Right lobe of liver (tissue), 6 donors: ENCODE measurements at regions not wholly inside any gene's neighbourhood (a gene's known extent, or its start where the extent isn't known, plus 50 kb on each side); places are given as distances from the start of the nearest gene placed in this dataset.

Experiments
- ATAC-seq, 4 donors: fragments of 200-7000 bp; cut with Tn5 transposase; one replicate each; pipeline ENCODE4 v1.9.1; 2020; ENCODE audit warnings: mild to moderate bottlenecking in 4 of 4, moderate library complexity in 4 of 4
- DNase-seq, 3 donors: peaks; one replicate each; pipeline ENCODE4 v3.0.0-alpha.2; 2020
- H3K27ac ChIP-seq, 3 donors: fragments of 200-600 bp; one replicate each; pipeline ENCODE4 v1.8.0; 2022
- H3K27me3 ChIP-seq, 2 donors: fragments of 200-600 bp; one replicate each; pipeline ENCODE4 v1.8.0; 2022
- H3K36me3 ChIP-seq, 4 donors: fragments of 200-600 bp; sonication (generic) in 1 of 4; one replicate each; pipeline versions ENCODE4 v1.5.1 to v1.8.0; 2017 to 2022; ENCODE audit warnings: control low read depth in 1 of 4
- H3K4me1 ChIP-seq, 4 donors: fragments of 200-600 bp; sonication (generic) in 1 of 4; one replicate each; pipeline versions ENCODE4 v1.5.1 to v1.8.0; 2017 to 2022; ENCODE audit warnings: control low read depth in 1 of 4
- H3K4me3 ChIP-seq, 3 donors: fragments of 200-600 bp; one replicate each; pipeline ENCODE4 v1.8.0; 2022
- H3K9me3 ChIP-seq, 4 donors: fragments of 200-600 bp; sonication (generic) in 1 of 4; one replicate each; pipeline versions ENCODE4 v1.5.1 to v1.8.0; 2017 to 2022; ENCODE audit warnings: control low read depth in 1 of 4
- CTCF ChIP-seq, 4 donors: fragments of 200-600 bp in 3 of 4; fragments of 450-650 bp in 1 of 4; IDR thresholded peaks; one replicate each; pipeline versions ENCODE4 v1.5.1 to v1.8.0; 2016 to 2022; ENCODE audit warnings: antibody characterized with exemption in 4 of 4, mild to moderate bottlenecking in 2 of 4
- POLR2A ChIP-seq: fragments of 450-650 bp; IDR thresholded peaks from one replicate; pipeline ENCODE4 v1.6.1; 2017; ENCODE audit warnings: antibody characterized with exemption, mild to moderate bottlenecking
- WGBS: methylation state at CpG from one replicate; pipeline ENCODE4 v1.1.6; 2018; ENCODE audit warnings: low coverage, low lambda C conversion rate; ENCODE audit not compliant: insufficient coverage; ENCODE audit errors: missing lambda C conversion rate; 5-methylcytosine and 5-hydroxymethylcytosine counted together
- intact Hi-C, 2 donors: fragments of 100-400 bp; cut with DNase I; formaldehyde crosslinking; loops; one replicate each; pipeline versions ENCODE4 v1.11.2 to v1.14.1; 2022
- donor health status: DM: no; HTN: yes; CAD: no.
- donor health status: DM: no; HTN: no; CAD: no.
- donor health status: DM: no; HTN: no; CAD: no.
- donor health status: DM: no; HTN: yes; CAD: no.
- donor health status: DM: no; HTN: yes; CAD: no.

- WGBS: 61% methylated on average over 3 of the region's 3 CpGs
- ATAC-seq: no peak
- TF ChIP-seq CTCF (IDR thresholded peaks at IDR 0.05): no peak
- TF ChIP-seq POLR2A: no peak
- intact Hi-C loops: no loop called here
- no peaks in the 10 kb centered on the region for H3K4me1 ChIP-seq
- H3K4me3 ChIP-seq: no peak overlapping the region
- no peaks in the 10 kb centered on the region for H3K36me3 ChIP-seq
- no peaks in the 10 kb centered on the region for H3K27me3 ChIP-seq
- no peak for DNase-seq
- H3K27ac ChIP-seq: no peak overlapping the region
- H3K9me3 ChIP-seq: no peaks in the 10 kb centered on the region
Measured at GRCh38 chr16:54346041-54346440, 59.5 kb upstream of the IRX3 start.

- ATAC-seq: no peak
- no peaks in the 10 kb centered on the region for H3K4me1 ChIP-seq
- TF ChIP-seq POLR2A: no peak
- no peak for TF ChIP-seq CTCF (IDR thresholded peaks at IDR 0.05)
- H3K4me3 ChIP-seq: no peak overlapping the region
- no peaks in the 10 kb centered on the region for H3K27me3 ChIP-seq
- H3K9me3 ChIP-seq: no peaks in the 10 kb centered on the region
- H3K27ac ChIP-seq: no peak overlapping the region
- WGBS: 70% methylated on average over 17 of the region's 22 CpGs
- no peaks in the 10 kb centered on the region for H3K36me3 ChIP-seq
- intact Hi-C loops: no loop called here
- DNase-seq: no peak
Measured at GRCh38 chr16:54344646-54345630, 58.4 kb upstream of the IRX3 start.

GRCh38 chr16:54342966-54343365 is 56.4 kb upstream of the IRX3 start:
- no peak overlapping the region for H3K4me3 ChIP-seq
- 87% methylated on average over 4 of the region's 5 CpGs for WGBS
- intact Hi-C loops: no loop called here
- DNase-seq (no peak), ATAC-seq (no peak)
- H3K36me3 ChIP-seq: no peaks in the 10 kb centered on the region
- no peak overlapping the region for H3K27ac ChIP-seq
- no peaks in the 10 kb centered on the region for H3K4me1 ChIP-seq
- H3K9me3 ChIP-seq: no peaks in the 10 kb centered on the region
- no peak for TF ChIP-seq CTCF (IDR thresholded peaks at IDR 0.05)
- TF ChIP-seq POLR2A: no peak
- no peaks in the 10 kb centered on the region for H3K27me3 ChIP-seq

- Histone ChIP-seq H3K27ac (no peak overlapping the region), H3K27me3 (no peaks in the 10 kb centered on the region), H3K36me3 (no peaks in the 10 kb centered on the region), H3K4me1 (no peaks in the 10 kb centered on the region), H3K4me3 (no peak overlapping the region), H3K9me3 (no peaks in the 10 kb centered on the region)
- intact Hi-C loops: no loop called here
- DNase-seq (no peak), ATAC-seq (no peak)
- WGBS: 73% methylated on average over 6 of the region's 16 CpGs
- no peak for TF ChIP-seq CTCF (IDR thresholded peaks at IDR 0.05)
- no peak for TF ChIP-seq POLR2A
Measured at GRCh38 chr16:54341892-54342776, 55.5 kb upstream of the IRX3 start.
